PC-9 (cell line): ENCODE measurements at regions not wholly inside any gene's neighbourhood (a gene's known extent, or its start where the extent isn't known, plus 50 kb on each side); places are given as distances from the start of the nearest gene placed in this dataset.

ENCODE experiments used
- CTCF ChIP-seq: fragments of 200-600 bp; sonication (generic); conservative IDR thresholded peaks from 2 replicates; pipeline ENCODE4 v1.6.1; 2017; ENCODE audit warnings: mixed run types, antibody characterized with exemption, mild to moderate bottlenecking, moderate library complexity
- EZH2 ChIP-seq: fragments of 200-600 bp; sonication (generic); IDR thresholded peaks from 2 replicates; pipeline ENCODE4 v1.8.0; 2017; ENCODE audit warnings: antibody characterized with exemption, low read depth

GRCh38 chr1:99590578-99591209 is 55.2 kb upstream of the PALMD start:
- TF ChIP-seq CTCF = no peak
- no peak for TF ChIP-seq EZH2
